Liver (tissue), 8 donors: ENCODE measurements at regions not wholly inside any gene's neighbourhood (a gene's known extent, or its start where the extent isn't known, plus 50 kb on each side); places are given as distances from the start of the nearest gene placed in this dataset.

ENCODE experiments used
- DNase-seq: peaks from one replicate; pipeline ENCODE4 v3.0.0-alpha.2; 2017; ENCODE audit warnings: low spot score
- H3K27ac ChIP-seq, 2 donors: one replicate each; pipeline ENCODE4 v1.7.0; 2013; ENCODE audit warnings: inconsistent platforms in 2 of 2, low read length in 2 of 2, control low read depth in 1 of 2, low read depth in 1 of 2, mild to moderate bottlenecking in 1 of 2
- H3K27me3 ChIP-seq, 4 donors: one replicate each; pipeline versions ENCODE4 v1.6.1 to v1.7.0; 2013; ENCODE audit warnings: low read length in 3 of 4, inconsistent platforms in 1 of 4, mild to moderate bottlenecking in 1 of 4, moderate library complexity in 1 of 4; ENCODE audit not compliant: control insufficient read depth in 4 of 4, insufficient read depth in 4 of 4
- H3K36me3 ChIP-seq, 4 donors: one replicate each; pipeline versions ENCODE4 v1.6.1 to v1.7.0; 2013; ENCODE audit warnings: low read length in 3 of 4, mild to moderate bottlenecking in 3 of 4, low read depth in 1 of 4, moderate library complexity in 1 of 4; ENCODE audit not compliant: control insufficient read depth in 4 of 4, insufficient read depth in 3 of 4
- H3K4me1 ChIP-seq, 4 donors: one replicate each; pipeline versions ENCODE4 v1.6.1 to v1.7.0; 2013; ENCODE audit warnings: low read length in 3 of 4, mild to moderate bottlenecking in 3 of 4, moderate library complexity in 1 of 4; ENCODE audit not compliant: control insufficient read depth in 4 of 4, insufficient read depth in 4 of 4
- H3K4me3 ChIP-seq, 3 donors: one replicate each; pipeline versions ENCODE4 v1.6.1 to v1.7.0; 2013; ENCODE audit warnings: low read length in 3 of 3, control low read depth in 1 of 3, low read depth in 1 of 3, mild to moderate bottlenecking in 1 of 3
- H3K9ac ChIP-seq, 2 donors: one replicate each; pipeline ENCODE4 v1.7.0; 2013; ENCODE audit warnings: low read length in 2 of 2, mild to moderate bottlenecking in 2 of 2, moderate library complexity in 2 of 2, control low read depth in 1 of 2, low read depth in 1 of 2
- H3K9me3 ChIP-seq, 4 donors: one replicate each; pipeline versions ENCODE4 v1.6.1 to v1.7.0; 2013; ENCODE audit warnings: low read length in 3 of 4; ENCODE audit not compliant: control insufficient read depth in 4 of 4
- ATF3 ChIP-seq: IDR thresholded peaks from 2 replicates; pipeline ENCODE4 v1.6.1; 2016; ENCODE audit warnings: antibody characterized with exemption
- CTCF ChIP-seq: fragments of 150-350 bp; IDR thresholded peaks from 2 replicates; pipeline ENCODE4 v1.5.1; 2017; ENCODE audit warnings: improper control_type of control experiment, low read depth, low read length; ENCODE audit not compliant: missing input control
- FOXA1 ChIP-seq: IDR thresholded peaks from 2 replicates; pipeline ENCODE4 v1.6.1; 2016; ENCODE audit warnings: antibody characterized with exemption
- FOXA2 ChIP-seq: IDR thresholded peaks from 2 replicates; pipeline ENCODE4 v1.6.1; 2016; ENCODE audit warnings: antibody characterized with exemption
- GABPA ChIP-seq, 2 donors: IDR thresholded peaks in 1 of 2; conservative IDR thresholded peaks in 1 of 2; 2 replicates each; pipeline ENCODE4 v1.6.1; 2016; ENCODE audit warnings: antibody characterized with exemption in 2 of 2, mild to moderate bottlenecking in 1 of 2, moderate library complexity in 1 of 2
- HNF4A ChIP-seq, 2 donors: conservative IDR thresholded peaks; 2 replicates each; pipeline ENCODE4 v1.6.1; 2016; ENCODE audit warnings: antibody characterized with exemption in 2 of 2, mild to moderate bottlenecking in 2 of 2
- HNF4G ChIP-seq: IDR thresholded peaks from 2 replicates; pipeline ENCODE4 v1.6.1; 2016; ENCODE audit warnings: antibody characterized with exemption
- JUND ChIP-seq, 2 donors: IDR thresholded peaks; 2 replicates each; pipeline ENCODE4 v1.6.1; 2016; ENCODE audit warnings: antibody characterized with exemption in 2 of 2
- MAX ChIP-seq: IDR thresholded peaks from 2 replicates; pipeline ENCODE4 v1.6.1; 2016; ENCODE audit warnings: antibody characterized with exemption
- NR2F2 ChIP-seq: IDR thresholded peaks from 2 replicates; pipeline ENCODE4 v1.6.1; 2016; ENCODE audit warnings: antibody characterized with exemption
- RAD21 ChIP-seq, 2 donors: IDR thresholded peaks; 2 replicates each; pipeline ENCODE4 v1.6.1; 2016; ENCODE audit warnings: antibody characterized with exemption in 2 of 2, mild to moderate bottlenecking in 2 of 2
- REST ChIP-seq: IDR thresholded peaks from 2 replicates; pipeline ENCODE4 v1.6.1; 2016; ENCODE audit warnings: antibody characterized with exemption, mild to moderate bottlenecking
- YY1 ChIP-seq: IDR thresholded peaks from 2 replicates; pipeline ENCODE4 v1.6.1; 2016; ENCODE audit warnings: antibody characterized with exemption, mild to moderate bottlenecking
- WGBS: extraction: QIAGEN DNeasy Blood & Tissue Kit; methylation state at CpG from one replicate; pipeline ENCODE4 v1.1.7; 2013; 5-methylcytosine and 5-hydroxymethylcytosine counted together
- donor health status: healthy.
- donor health status: healthy.
- donor health status: healthy.
- donor health status: healthy.
- donor health status: healthy.

GRCh38 chr2:856041-856440 is 94.6 kb upstream of the SNTG2 start:
- H3K27me3 ChIP-seq = no peaks in the 10 kb centered on the region
- WGBS = 75% methylated on average over 2 of the region's 2 CpGs

GRCh38 chr2:855177-855576 is 95.5 kb upstream of the SNTG2 start:
- TF ChIP-seq CTCF = no peak
- no peak for TF ChIP-seq NR2F2
- no peak for TF ChIP-seq HNF4G
- no peak for TF ChIP-seq REST
- TF ChIP-seq HNF4A (conservative IDR thresholded peaks at IDR 0.05) = no peak
- TF ChIP-seq JUND (IDR thresholded peaks at IDR 0.05) = no peak
- no peak for TF ChIP-seq GABPA (IDR thresholded peaks at IDR 0.05 in 1 of 2, conservative IDR thresholded peaks at IDR 0.05 in 1 of 2)
- no peak for TF ChIP-seq RAD21 (IDR thresholded peaks at IDR 0.05)
- no peak for TF ChIP-seq ATF3
- no peak for TF ChIP-seq MAX
- no peak for TF ChIP-seq YY1
- Histone ChIP-seq H3K9ac (no peak overlapping the region), H3K9me3 (no peaks in the 10 kb centered on the region), H3K4me3 (no peak overlapping the region), H3K4me1 (no peaks in the 10 kb centered on the region), H3K27me3 (no peaks in the 10 kb centered on the region), H3K36me3 (no peaks in the 10 kb centered on the region), H3K27ac (no peak overlapping the region)
- WGBS = 78% methylated on average over 10 of the region's 10 CpGs
- DNase-seq = no peak

More at GRCh38 chr2:856041-856440, 94.6 kb upstream of the SNTG2 start:
- DNase-seq = no peak
- H3K4me3 ChIP-seq = no peak overlapping the region
- no peaks in the 10 kb centered on the region for H3K4me1 ChIP-seq
- H3K9me3 ChIP-seq = no peaks in the 10 kb centered on the region
- no peak for TF ChIP-seq JUND (IDR thresholded peaks at IDR 0.05)
- no peak for TF ChIP-seq ATF3
- no peak for TF ChIP-seq FOXA2
- TF ChIP-seq YY1 = no peak
- TF ChIP-seq HNF4A (conservative IDR thresholded peaks at IDR 0.05) = no peak
- no peak for TF ChIP-seq HNF4G
- TF ChIP-seq CTCF = no peak
- no peak for TF ChIP-seq MAX
- no peak for TF ChIP-seq FOXA1
- H3K9ac ChIP-seq = no peak overlapping the region
- H3K36me3 ChIP-seq = no peaks in the 10 kb centered on the region
- no peak overlapping the region for H3K27ac ChIP-seq
